Panc1 (cell line): ENCODE measurements at regions not wholly inside any gene's neighbourhood (a gene's known extent, or its start where the extent isn't known, plus 50 kb on each side); places are given as distances from the start of the nearest gene placed in this dataset.

Experiments
- POLR2AphosphoS5 ChIP-seq: IDR thresholded peaks from 2 replicates; pipeline ENCODE4 v1.6.1; 2012; ENCODE audit warnings: mild to moderate bottlenecking, low read depth, low read length, moderate library complexity
- REST ChIP-seq, 2 experiments: IDR thresholded peaks; 2 replicates each; pipeline ENCODE4 v1.6.1; 2011 to 2012; ENCODE audit warnings: low read depth in 2 of 2, control low read depth in 1 of 2, low read length in 1 of 2, mild to moderate bottlenecking in 1 of 2, moderate library complexity in 1 of 2; ENCODE audit not compliant: insufficient read depth in 1 of 2
- SIN3A ChIP-seq: IDR thresholded peaks from 2 replicates; pipeline ENCODE4 v1.6.1; 2012; ENCODE audit warnings: low read depth, mild to moderate bottlenecking, low read length, moderate library complexity, borderline replicate concordance; ENCODE audit not compliant: insufficient read depth
- TF ChIP-seq, protein P1 (sequence below): fragments of 450-650 bp; IDR thresholded peaks from 2 replicates; pipeline ENCODE4 v1.5.1; 2017; ENCODE audit warnings: mild to moderate bottlenecking

- TF ChIP-seq, protein P1, sequence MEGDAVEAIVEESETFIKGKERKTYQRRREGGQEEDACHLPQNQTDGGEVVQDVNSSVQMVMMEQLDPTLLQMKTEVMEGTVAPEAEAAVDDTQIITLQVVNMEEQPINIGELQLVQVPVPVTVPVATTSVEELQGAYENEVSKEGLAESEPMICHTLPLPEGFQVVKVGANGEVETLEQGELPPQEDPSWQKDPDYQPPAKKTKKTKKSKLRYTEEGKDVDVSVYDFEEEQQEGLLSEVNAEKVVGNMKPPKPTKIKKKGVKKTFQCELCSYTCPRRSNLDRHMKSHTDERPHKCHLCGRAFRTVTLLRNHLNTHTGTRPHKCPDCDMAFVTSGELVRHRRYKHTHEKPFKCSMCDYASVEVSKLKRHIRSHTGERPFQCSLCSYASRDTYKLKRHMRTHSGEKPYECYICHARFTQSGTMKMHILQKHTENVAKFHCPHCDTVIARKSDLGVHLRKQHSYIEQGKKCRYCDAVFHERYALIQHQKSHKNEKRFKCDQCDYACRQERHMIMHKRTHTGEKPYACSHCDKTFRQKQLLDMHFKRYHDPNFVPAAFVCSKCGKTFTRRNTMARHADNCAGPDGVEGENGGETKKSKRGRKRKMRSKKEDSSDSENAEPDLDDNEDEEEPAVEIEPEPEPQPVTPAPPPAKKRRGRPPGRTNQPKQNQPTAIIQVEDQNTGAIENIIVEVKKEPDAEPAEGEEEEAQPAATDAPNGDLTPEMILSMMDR = no peak
- no peak for TF ChIP-seq POLR2AphosphoS5
- no peak for TF ChIP-seq REST (IDR thresholded peaks at IDR 0.05; ENCODE audit: insufficient read depth in 1 of 2, low read depth in 2 of 2, low read length in 1 of 2)
- no peak for TF ChIP-seq SIN3A
These were observed 80.0 kb downstream of the SLC2A10 start for GRCh38 chr20:46789339-46790028.
